KMS-11 (cell line): ENCODE measurements at regions not wholly inside any gene's neighbourhood (a gene's known extent, or its start where the extent isn't known, plus 50 kb on each side); places are given as distances from the start of the nearest gene placed in this dataset.

Source experiments
- H2AFZ ChIP-seq: fragments of 200-600 bp; sonication (generic); 2 replicates; pipeline ENCODE4 v1.6.1; 2016; ENCODE audit warnings: antibody characterized with exemption, mixed run types, low read depth
- H3K27ac ChIP-seq: fragments of 200-600 bp; sonication (generic); 2 replicates; pipeline ENCODE4 v1.6.1; 2016; ENCODE audit warnings: mild to moderate bottlenecking, mixed run types
- H3K27me3 ChIP-seq: fragments of 200-600 bp; sonication (generic); 2 replicates; pipeline ENCODE4 v1.6.1; 2017; ENCODE audit warnings: mild to moderate bottlenecking, low read depth, mixed run types, moderate library complexity; ENCODE audit not compliant: insufficient read depth
- H3K36me3 ChIP-seq: fragments of 200-600 bp; sonication (generic); 2 replicates; pipeline ENCODE4 v1.6.1; 2017; ENCODE audit warnings: mild to moderate bottlenecking, mixed run types; ENCODE audit not compliant: insufficient read depth
- H3K4me1 ChIP-seq: fragments of 200-600 bp; sonication (generic); 2 replicates; pipeline ENCODE4 v1.6.1; 2016; ENCODE audit warnings: mild to moderate bottlenecking, low read depth, mixed run types; ENCODE audit not compliant: poor library complexity, severe bottlenecking
- H3K4me2 ChIP-seq: fragments of 200-600 bp; sonication (generic); 2 replicates; pipeline ENCODE4 v1.7.0; 2016; ENCODE audit warnings: mild to moderate bottlenecking, mixed run types
- H3K4me3 ChIP-seq: fragments of 200-600 bp; sonication (generic); IDR thresholded peaks from 2 replicates; pipeline ENCODE4 v1.6.1; 2017; ENCODE audit warnings: low read depth, low read length, mixed read lengths; ENCODE audit not compliant: insufficient read depth
- H3K79me2 ChIP-seq: fragments of 200-600 bp; sonication (generic); 2 replicates; pipeline ENCODE4 v1.6.1; 2016; ENCODE audit warnings: low read depth, mixed run types; ENCODE audit not compliant: insufficient read depth
- H3K9ac ChIP-seq: fragments of 200-600 bp; sonication (generic); 2 replicates; pipeline ENCODE4 v1.6.1; 2016; ENCODE audit warnings: mild to moderate bottlenecking, mixed run types
- H4K20me1 ChIP-seq: fragments of 200-600 bp; sonication (generic); 2 replicates; pipeline ENCODE4 v1.6.1; 2016; ENCODE audit warnings: mild to moderate bottlenecking, mixed run types; ENCODE audit not compliant: insufficient read depth
- CTCF ChIP-seq: fragments of 200-600 bp; sonication (generic); conservative IDR thresholded peaks from 2 replicates; pipeline ENCODE4 v1.6.1; 2017; ENCODE audit warnings: low read depth, mild to moderate bottlenecking, antibody characterized with exemption, low read length, moderate library complexity, mixed read lengths

- H2AFZ ChIP-seq: no peak overlapping the region
- H3K4me1 ChIP-seq: no peaks in the 10 kb centered on the region
- H3K4me2 ChIP-seq: no peak overlapping the region
- no peaks in the 10 kb centered on the region for H3K79me2 ChIP-seq
- TF ChIP-seq CTCF: no peak
- no peak overlapping the region for H3K9ac ChIP-seq
- no peaks in the 10 kb centered on the region for H3K27me3 ChIP-seq
- H3K27ac ChIP-seq: no peak overlapping the region
- no peak overlapping the region for H3K4me3 ChIP-seq
- no peaks in the 10 kb centered on the region for H4K20me1 ChIP-seq
- H3K36me3 ChIP-seq: no peaks in the 10 kb centered on the region
These were observed 97.1 kb upstream of the NRXN3 start for GRCh38 chr14:78073028-78073427.

- H3K27me3 ChIP-seq: no peaks in the 10 kb centered on the region
- H3K36me3 ChIP-seq: no peaks in the 10 kb centered on the region
- no peak overlapping the region for H3K27ac ChIP-seq
- H3K4me3 ChIP-seq: no peak overlapping the region
- H3K79me2 ChIP-seq: no peaks in the 10 kb centered on the region
- no peak for TF ChIP-seq CTCF
- no peak overlapping the region for H3K4me2 ChIP-seq
- no peaks in the 10 kb centered on the region for H4K20me1 ChIP-seq
- no peak overlapping the region for H2AFZ ChIP-seq
- H3K4me1 ChIP-seq: no peaks in the 10 kb centered on the region
- H3K9ac ChIP-seq: no peak overlapping the region
These were observed 95.6 kb upstream of the NRXN3 start for GRCh38 chr14:78074561-78074960.

DNA sequence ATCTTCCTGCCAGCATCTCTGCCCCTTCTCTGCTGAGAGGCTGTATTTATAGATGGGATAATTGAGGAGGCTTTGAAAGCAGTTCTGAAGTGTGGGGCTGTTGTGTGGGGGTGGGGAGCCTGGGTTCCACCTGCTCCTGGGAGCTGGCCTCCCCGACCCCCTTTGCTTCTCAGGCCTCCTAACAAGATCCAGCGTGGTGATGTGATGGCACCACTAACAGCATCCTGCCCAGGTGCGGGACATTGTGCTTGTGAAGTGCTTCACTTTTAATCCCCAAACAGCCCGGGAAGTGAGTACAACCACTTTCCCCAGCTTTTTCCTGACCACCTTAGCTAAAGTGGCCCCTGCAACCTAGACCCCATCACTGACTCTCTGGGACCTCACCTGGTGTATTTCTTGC is 95.1 kb upstream of the NRXN3 start:
- H2AFZ ChIP-seq: no peak overlapping the region
- H3K36me3 ChIP-seq: no peaks in the 10 kb centered on the region
- no peak overlapping the region for H3K27ac ChIP-seq
- H3K4me2 ChIP-seq: no peak overlapping the region
- H4K20me1 ChIP-seq: no peaks in the 10 kb centered on the region
- H3K4me3 ChIP-seq: no peak overlapping the region
- no peaks in the 10 kb centered on the region for H3K4me1 ChIP-seq
- H3K9ac ChIP-seq: no peak overlapping the region
- H3K27me3 ChIP-seq: no peaks in the 10 kb centered on the region
- no peaks in the 10 kb centered on the region for H3K79me2 ChIP-seq
- no peak for TF ChIP-seq CTCF

DNA sequence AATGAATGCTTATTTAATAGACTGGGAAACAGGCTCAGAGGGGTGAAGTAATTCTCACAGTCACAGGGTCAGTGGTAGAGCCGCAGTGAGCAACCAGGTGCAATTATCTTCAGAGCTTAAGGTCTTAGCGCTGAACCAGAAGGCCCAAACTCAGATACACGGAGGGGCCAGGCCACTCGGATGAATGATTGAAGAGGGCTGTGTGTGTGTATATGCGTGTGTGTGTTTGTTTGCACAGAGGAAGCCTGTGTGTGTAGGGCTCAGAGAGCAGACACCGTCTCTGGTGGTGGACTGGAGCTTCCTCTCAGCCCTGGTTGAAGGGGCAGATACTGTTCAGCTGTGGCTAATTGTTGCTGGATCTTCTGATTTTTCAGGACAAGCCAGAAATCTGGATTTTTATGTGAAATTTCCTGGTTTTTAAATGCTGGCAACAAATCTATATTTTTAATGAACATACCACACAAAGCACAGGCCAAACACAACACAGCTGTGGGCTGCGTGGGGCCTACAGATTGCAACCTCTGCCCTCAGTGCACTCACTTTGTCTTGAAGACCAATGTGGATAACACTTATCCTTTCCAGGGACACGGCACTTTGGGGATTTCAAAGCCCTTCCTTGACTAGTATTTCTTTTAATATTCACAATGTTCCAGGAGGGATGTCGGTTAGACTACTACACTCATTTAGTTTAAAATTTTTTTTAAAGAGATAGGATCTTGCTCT is 94.5 kb upstream of the NRXN3 start:
- Histone ChIP-seq H3K9ac (no peak overlapping the region), H3K4me3 (no peak overlapping the region), H3K4me2 (no peak overlapping the region), H2AFZ (no peak overlapping the region), H3K36me3 (no peaks in the 10 kb centered on the region), H3K27me3 (no peaks in the 10 kb centered on the region), H4K20me1 (no peaks in the 10 kb centered on the region), H3K4me1 (no peaks in the 10 kb centered on the region), H3K27ac (no peak overlapping the region), H3K79me2 (no peaks in the 10 kb centered on the region)
- no peak for TF ChIP-seq CTCF
